HG03520 (cell line): ENCODE measurements at regions not wholly inside any gene's neighbourhood (a gene's known extent, or its start where the extent isn't known, plus 50 kb on each side); places are given as distances from the start of the nearest gene placed in this dataset.
"Not testable (repeated sequence)": the region's sequence is repeated elsewhere in the genome, so short reads cannot be mapped to it uniquely, and the experiment has no call there.

Source experiments
- ATAC-seq: cut with Tn5 transposase; IDR thresholded peaks from one replicate; pipeline ENCODE4 v1.9.1; 2021; ENCODE audit warnings: mild to moderate bottlenecking, moderate library complexity; ENCODE audit not compliant: unreplicated experiment

DNA sequence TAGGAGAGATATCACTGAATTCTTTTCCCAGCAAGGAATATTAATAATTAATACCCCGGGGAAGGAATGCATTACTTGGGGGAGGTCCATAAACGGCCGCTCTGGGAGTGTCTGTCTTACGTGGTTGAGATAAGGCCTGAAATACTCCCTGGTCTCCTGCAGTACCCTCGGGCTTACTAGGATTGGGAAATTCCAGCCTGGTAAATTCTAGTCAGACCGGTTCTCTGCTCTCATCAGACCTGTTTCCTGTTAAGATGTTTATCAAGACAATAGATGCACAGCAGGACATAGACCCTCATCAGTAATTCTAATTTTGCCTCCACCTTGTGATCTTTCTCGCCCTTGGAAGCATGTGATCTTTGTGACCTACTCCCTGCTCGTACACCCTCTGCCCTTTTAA is 162.8 kb upstream of the KCND2 start:
- ATAC-seq, result no peak

DNA sequence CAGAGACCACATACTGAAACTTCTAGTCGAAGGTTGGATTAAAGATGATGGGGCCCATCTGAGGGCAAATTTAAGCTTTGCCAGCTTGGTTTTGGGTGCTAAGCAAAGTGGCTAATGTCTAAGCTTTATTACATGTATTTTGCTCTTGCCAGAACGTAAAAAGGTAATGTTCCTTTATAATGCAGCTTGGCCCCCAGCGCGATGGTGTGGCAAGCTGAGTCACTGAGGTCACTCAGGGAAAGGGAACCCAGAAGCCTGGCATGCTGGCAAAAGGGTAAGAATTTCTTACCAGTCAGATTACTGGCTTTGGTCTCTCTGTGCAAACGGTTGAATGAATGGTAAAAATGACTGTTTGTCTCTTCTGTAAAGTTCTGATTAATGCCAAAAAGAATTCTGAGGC is 158.3 kb upstream of the KCND2 start:
- ATAC-seq, result no peak

- ATAC-seq, result no peak
Observed at GRCh38 chr7:120123528-120123927, 149.4 kb upstream of the KCND2 start.

- no peak for ATAC-seq
Observed at GRCh38 chr7:120131096-120131839, 141.7 kb upstream of the KCND2 start.

GRCh38 chr7:120138497-120138896 is 134.5 kb upstream of the KCND2 start:
- ATAC-seq, result no peak

DNA sequence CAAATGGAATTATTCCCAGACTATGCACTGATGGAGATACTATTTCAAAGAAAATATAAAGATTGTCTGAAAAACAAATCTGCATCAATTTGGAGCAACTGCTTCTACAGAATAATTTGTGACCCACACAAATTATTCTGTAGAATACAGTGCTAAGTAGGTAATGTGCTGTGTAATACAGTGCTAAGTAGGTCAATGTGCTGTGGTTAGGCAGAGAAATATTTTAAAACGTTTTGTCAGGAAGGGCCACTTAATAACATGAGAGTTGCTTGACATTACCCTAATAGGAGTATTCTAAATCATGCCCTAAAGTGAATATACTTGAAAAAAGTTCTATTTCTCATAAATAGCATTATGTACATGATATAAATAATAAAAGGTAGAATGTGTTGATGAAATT is 116.5 kb upstream of the KCND2 start:
- ATAC-seq, result no peak

GRCh38 chr7:120160166-120160565 is 112.8 kb upstream of the KCND2 start:
- ATAC-seq, result no peak

GRCh38 chr7:120163449-120163848 is 109.5 kb upstream of the KCND2 start:
- no peak for ATAC-seq

GRCh38 chr7:120165227-120165626 is 107.7 kb upstream of the KCND2 start:
- no peak for ATAC-seq

DNA sequence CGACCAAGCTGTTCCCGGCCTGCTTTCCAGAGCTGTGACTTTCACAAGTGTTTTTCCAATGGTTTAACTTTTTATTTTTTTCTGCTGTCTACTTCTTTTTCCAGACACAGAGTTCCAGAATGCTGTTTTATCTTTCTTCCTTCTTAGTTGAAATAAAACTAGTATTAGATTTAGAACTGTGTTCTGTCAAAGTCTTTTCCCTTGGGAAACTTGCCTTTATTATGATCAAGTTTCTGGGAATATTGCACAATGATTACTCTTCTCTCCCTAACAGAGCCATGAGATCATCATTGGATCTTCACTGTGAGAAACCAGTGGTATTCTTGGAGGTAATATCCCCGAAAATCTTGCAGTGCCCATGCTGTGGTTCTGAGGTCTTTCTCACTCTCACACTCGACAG is 104.9 kb upstream of the KCND2 start:
- ATAC-seq, result no peak

DNA sequence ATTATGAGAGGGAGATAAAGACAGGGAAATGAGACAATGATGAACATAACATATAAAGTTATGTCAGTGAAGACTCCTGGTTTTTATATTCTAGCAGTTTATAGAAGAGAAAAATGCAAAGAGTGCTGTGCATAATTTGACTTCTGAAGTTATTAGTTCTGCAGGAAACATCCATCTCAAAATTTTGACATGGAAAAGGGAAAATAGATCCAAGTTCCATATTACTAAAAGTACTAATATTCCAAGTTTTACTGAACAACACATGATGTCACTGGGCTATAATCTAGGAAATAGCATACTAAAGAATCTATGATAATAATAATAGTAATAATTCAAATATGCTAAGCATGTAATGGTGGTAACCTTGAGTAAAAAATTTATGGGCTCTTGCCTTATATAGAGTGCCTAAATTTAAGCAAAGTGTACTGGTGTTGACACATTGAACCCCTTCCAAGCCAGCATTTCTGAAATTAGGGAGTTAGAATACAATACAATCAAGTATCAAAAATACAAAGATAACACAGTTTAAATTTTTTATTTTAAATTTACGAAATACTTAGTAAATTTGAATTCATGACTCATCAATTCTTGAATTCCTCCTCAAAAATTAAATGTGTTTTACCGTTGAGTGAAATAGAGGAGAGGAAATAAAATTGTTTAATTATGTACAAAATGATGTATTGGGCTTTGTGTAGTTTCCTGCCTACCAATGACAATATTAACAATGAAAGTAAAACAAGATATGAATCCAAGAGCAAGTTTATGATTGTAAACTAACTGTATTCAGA is 102.8 kb upstream of the KCND2 start:
- no peak for ATAC-seq

- no peak for ATAC-seq
Observed at GRCh38 chr7:120170834-120171233, 102.1 kb upstream of the KCND2 start.

DNA sequence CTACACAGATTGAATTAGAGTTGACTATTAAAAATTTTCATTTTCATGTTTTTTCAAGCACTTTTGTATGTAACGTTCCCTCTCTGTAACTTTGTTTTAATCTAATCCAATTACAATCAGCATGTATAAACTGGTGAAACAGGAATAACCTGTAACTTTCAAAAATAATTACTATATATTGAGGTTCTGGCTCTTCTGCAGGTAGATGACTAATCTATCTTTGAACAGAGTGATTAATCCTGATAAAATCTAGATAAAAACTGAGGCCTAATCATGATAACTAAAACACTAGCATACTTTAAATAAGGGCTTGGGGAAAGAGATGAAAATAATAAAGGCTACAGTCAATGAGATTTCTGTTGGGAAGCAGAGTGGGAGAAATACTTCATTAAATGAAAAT is 101.6 kb upstream of the KCND2 start:
- no peak for ATAC-seq

DNA sequence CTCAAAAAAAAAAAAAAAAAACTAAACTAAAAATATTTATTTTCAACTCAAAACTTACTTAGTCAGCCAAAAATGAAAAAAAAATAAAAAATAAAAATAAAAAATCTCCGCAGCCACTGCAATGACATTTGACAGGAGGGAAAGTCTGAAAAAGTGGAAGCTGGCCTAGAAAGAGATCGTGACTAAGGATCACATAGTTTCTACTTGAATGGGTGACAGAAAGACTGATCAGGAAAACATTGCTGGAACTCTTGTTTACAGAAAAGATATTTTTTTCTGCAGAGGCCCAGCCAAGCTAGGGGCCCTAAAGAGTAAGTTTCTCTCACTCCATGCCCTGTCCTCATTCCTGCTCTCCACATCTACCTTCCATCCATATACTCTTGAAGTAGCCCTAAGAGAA is 92.8 kb upstream of the KCND2 start:
- no peak for ATAC-seq

- ATAC-seq, result no peak
Observed at GRCh38 chr7:120181499-120181898, 91.5 kb upstream of the KCND2 start.

GRCh38 chr7:120184866-120185265 is 88.1 kb upstream of the KCND2 start:
- no peak for ATAC-seq

- ATAC-seq, result no peak
Observed at GRCh38 chr7:120185940-120186682, 86.9 kb upstream of the KCND2 start.

- no peak for ATAC-seq
Observed at GRCh38 chr7:120186688-120187087, 86.3 kb upstream of the KCND2 start.

DNA sequence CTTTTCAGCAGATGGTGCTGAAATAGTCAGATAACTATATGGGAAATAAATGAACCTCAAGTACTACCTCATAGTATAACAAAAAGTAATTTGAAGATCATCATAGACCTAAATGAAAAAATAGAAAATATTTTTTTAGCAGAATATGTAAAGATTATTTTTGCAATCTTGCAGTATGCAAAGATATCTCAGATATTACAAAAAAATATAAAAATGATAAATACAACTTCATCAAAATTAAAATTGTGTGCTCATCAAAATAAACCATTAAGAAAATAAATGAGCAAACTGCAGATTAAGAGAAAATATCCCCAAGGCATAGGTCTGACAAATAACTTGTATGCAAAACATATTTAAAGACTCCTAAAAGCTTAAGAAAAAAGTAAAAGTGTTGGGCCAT is 83.4 kb upstream of the KCND2 start:
- ATAC-seq, result no peak

- ATAC-seq, result no peak
Observed at GRCh38 chr7:120190109-120190508, 82.9 kb upstream of the KCND2 start.

DNA sequence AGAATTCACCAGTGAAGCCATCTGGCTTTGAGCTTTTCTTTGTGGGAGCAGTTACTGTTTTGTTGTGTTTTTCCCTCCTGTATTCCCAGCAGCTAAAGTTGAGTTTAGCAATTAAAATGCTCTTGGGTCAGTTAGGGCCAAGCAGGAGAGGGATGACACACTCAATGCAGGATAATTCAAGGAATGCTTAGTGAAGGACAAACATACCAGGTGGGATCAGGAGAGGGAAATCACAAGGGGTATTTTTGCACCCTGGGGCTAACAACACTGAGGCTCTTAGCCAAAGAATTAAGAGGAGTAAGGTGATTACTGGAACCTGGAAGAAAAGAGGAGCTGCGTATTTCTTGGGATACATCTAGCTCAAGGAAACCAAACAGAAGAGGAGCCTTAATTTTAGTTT is 82.4 kb upstream of the KCND2 start:
- ATAC-seq, result no peak

DNA sequence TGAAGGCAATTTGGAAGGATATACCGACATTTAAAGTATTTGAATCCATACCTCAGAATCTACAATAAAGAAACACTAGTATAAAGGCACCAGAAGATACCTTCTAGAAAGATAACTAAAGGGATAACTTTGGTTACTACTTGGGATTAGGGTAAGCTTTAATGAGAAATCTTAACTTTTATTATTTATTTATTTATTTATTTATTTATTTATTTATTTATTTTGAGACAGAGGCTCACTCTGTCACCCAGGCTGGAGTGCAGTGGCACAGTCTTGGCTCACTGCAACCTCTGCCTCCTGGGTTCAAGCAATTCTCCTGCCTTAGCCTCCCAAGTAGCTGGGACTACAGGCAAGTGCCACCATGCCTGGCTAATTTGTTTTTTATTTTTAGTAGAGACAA is 81.6 kb upstream of the KCND2 start:
- ATAC-seq, result not testable (repeated sequence)
